ENCODE measurements at regions not wholly inside any gene's neighbourhood (a gene's known extent, or its start where the extent isn't known, plus 50 kb on each side); places are given as distances from the start of the nearest gene placed in this dataset.

- no peak overlapping the region for H2AFZ ChIP-seq (ENCODE audit: low read length)
- peak in 1 of 2 donors; percentile 36 for DNase-seq (ENCODE audit: low read depth in 2 of 2)
- no peaks in the 10 kb centered on the region for H3K79me2 ChIP-seq (ENCODE audit: control insufficient read depth, insufficient read depth, low read length)
- H4K20me1 ChIP-seq (ENCODE audit: control insufficient read depth, extremely low read depth, insufficient read depth, low read length), result no peaks in the 10 kb centered on the region
- no peaks in the 10 kb centered on the region for H3K36me3 ChIP-seq (ENCODE audit: control insufficient read depth, insufficient read depth, low read length)
- no peaks in the 10 kb centered on the region for H3K4me1 ChIP-seq (ENCODE audit: control insufficient read depth, extremely low read depth, insufficient read depth, low read length)
- no peak overlapping the region for H3K27ac ChIP-seq (ENCODE audit: insufficient read depth, low read length)
- peaks cover 2% of the 10 kb centered on the region for H3K27me3 ChIP-seq (ENCODE audit: control insufficient read depth, insufficient read depth, low read length)
- no peak overlapping the region for H3K4me2 ChIP-seq (ENCODE audit: extremely low read depth, insufficient read depth, low read length)
- H3K4me3 ChIP-seq (replicated peaks in 1 of 4; ENCODE audit: control extremely low read depth in 1 of 4, insufficient read depth in 1 of 4, low read depth in 3 of 4, low read length in 4 of 4), result no peak overlapping the region
- no peak for TF ChIP-seq EZH2 (IDR thresholded peaks at IDR 0.05; ENCODE audit: low read length, missing control alignments)
- TF ChIP-seq, protein P1, sequence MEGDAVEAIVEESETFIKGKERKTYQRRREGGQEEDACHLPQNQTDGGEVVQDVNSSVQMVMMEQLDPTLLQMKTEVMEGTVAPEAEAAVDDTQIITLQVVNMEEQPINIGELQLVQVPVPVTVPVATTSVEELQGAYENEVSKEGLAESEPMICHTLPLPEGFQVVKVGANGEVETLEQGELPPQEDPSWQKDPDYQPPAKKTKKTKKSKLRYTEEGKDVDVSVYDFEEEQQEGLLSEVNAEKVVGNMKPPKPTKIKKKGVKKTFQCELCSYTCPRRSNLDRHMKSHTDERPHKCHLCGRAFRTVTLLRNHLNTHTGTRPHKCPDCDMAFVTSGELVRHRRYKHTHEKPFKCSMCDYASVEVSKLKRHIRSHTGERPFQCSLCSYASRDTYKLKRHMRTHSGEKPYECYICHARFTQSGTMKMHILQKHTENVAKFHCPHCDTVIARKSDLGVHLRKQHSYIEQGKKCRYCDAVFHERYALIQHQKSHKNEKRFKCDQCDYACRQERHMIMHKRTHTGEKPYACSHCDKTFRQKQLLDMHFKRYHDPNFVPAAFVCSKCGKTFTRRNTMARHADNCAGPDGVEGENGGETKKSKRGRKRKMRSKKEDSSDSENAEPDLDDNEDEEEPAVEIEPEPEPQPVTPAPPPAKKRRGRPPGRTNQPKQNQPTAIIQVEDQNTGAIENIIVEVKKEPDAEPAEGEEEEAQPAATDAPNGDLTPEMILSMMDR (conservative IDR thresholded peaks at IDR 0.05 in 1 of 2, IDR thresholded peaks at IDR 0.05 in 1 of 2; ENCODE audit: low read depth in 1 of 2, low read length in 2 of 2), result no peak
- H3K9ac ChIP-seq (ENCODE audit: insufficient read depth, low read length), result no peak overlapping the region
- no peaks in the 10 kb centered on the region for H3K9me3 ChIP-seq (ENCODE audit: control insufficient read depth, insufficient read depth, low read depth, low read length)
These were observed 131.8 kb upstream of the IER5L start for GRCh38 chr9:129309906-129310305.

GRCh38 chr9:129309041-129309430 is 131.0 kb upstream of the IER5L start:
- no peaks in the 10 kb centered on the region for H3K36me3 ChIP-seq (ENCODE audit: control insufficient read depth, insufficient read depth, low read length)
- H3K27ac ChIP-seq (ENCODE audit: insufficient read depth, low read length), result no peak overlapping the region
- H3K4me1 ChIP-seq (ENCODE audit: control insufficient read depth, extremely low read depth, insufficient read depth, low read length), result no peaks in the 10 kb centered on the region
- peaks cover 2% of the 10 kb centered on the region for H3K27me3 ChIP-seq (ENCODE audit: control insufficient read depth, insufficient read depth, low read length)
- H3K4me3 ChIP-seq (replicated peaks in 1 of 4; ENCODE audit: control extremely low read depth in 1 of 4, insufficient read depth in 1 of 4, low read depth in 3 of 4, low read length in 4 of 4), result no peak overlapping the region
- H4K20me1 ChIP-seq (ENCODE audit: control insufficient read depth, extremely low read depth, insufficient read depth, low read length), result no peaks in the 10 kb centered on the region
- TF ChIP-seq, protein P1 (conservative IDR thresholded peaks at IDR 0.05 in 1 of 2, IDR thresholded peaks at IDR 0.05 in 1 of 2; ENCODE audit: low read depth in 1 of 2, low read length in 2 of 2), result no peak
- no peak for TF ChIP-seq EZH2 (IDR thresholded peaks at IDR 0.05; ENCODE audit: low read length, missing control alignments)
- no peaks in the 10 kb centered on the region for H3K79me2 ChIP-seq (ENCODE audit: control insufficient read depth, insufficient read depth, low read length)
- no peak overlapping the region for H3K4me2 ChIP-seq (ENCODE audit: extremely low read depth, insufficient read depth, low read length)
- DNase-seq (ENCODE audit: low read depth in 2 of 2), result no peak
- no peak overlapping the region for H2AFZ ChIP-seq (ENCODE audit: low read length)
- no peaks in the 10 kb centered on the region for H3K9me3 ChIP-seq (ENCODE audit: control insufficient read depth, insufficient read depth, low read depth, low read length)
- H3K9ac ChIP-seq (ENCODE audit: insufficient read depth, low read length), result no peak overlapping the region

DNA sequence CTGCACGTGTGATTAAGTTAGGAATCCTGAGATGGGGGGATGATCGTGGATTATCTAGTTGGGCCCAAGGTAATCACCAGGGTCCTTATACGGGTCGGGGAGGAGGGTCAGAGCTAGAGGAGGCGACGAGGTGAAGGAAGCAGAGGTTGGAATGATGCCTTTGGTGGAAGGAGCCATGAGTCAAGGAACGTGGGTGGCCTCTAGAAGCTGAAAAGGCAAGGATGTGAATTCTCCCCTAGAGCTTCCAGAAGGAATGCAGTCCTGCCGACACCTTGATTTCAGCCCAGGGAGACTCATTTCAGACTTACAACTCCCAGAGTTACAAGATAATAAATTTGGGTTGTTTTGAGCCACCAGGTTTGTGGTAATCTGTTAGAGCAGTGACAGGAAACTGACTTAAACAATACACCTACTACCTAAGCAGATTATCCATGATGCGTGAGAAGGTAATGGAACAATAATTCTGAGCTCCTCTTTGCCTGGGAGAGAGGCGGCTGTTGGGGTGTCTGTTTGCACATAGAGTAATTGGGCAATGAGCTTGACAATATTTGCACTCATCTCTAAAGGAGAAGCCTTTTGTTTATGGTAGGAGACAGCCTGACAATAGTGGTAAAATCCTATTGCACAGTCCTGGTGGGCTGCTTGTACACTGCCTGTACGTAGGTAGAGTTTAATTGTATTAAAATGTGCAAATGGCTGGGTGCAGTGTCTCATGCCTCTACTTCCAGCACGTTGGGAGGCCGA is 129.3 kb upstream of the IER5L start:
- Histone ChIP-seq H2AFZ (ENCODE audit: low read length) (no peak overlapping the region), H3K79me2 (ENCODE audit: control insufficient read depth, insufficient read depth, low read length) (no peaks in the 10 kb centered on the region), H3K4me2 (ENCODE audit: extremely low read depth, insufficient read depth, low read length) (no peak overlapping the region), H3K9ac (ENCODE audit: insufficient read depth, low read length) (no peak overlapping the region), H3K27me3 (ENCODE audit: control insufficient read depth, insufficient read depth, low read length) (no peaks in the 10 kb centered on the region), H4K20me1 (ENCODE audit: control insufficient read depth, extremely low read depth, insufficient read depth, low read length) (no peaks in the 10 kb centered on the region), H3K27ac (ENCODE audit: insufficient read depth, low read length) (no peak overlapping the region), H3K4me3 (replicated peaks in 1 of 4; ENCODE audit: control extremely low read depth in 1 of 4, insufficient read depth in 1 of 4, low read depth in 3 of 4, low read length in 4 of 4) (no peak overlapping the region), H3K4me1 (ENCODE audit: control insufficient read depth, extremely low read depth, insufficient read depth, low read length) (no peaks in the 10 kb centered on the region), H3K36me3 (ENCODE audit: control insufficient read depth, insufficient read depth, low read length) (no peaks in the 10 kb centered on the region), H3K9me3 (ENCODE audit: control insufficient read depth, insufficient read depth, low read depth, low read length) (no peaks in the 10 kb centered on the region)
- peak in 1 of 2 donors; percentile 43 for DNase-seq (ENCODE audit: low read depth in 2 of 2)
- TF ChIP-seq, protein P1 (conservative IDR thresholded peaks at IDR 0.05 in 1 of 2, IDR thresholded peaks at IDR 0.05 in 1 of 2; ENCODE audit: low read depth in 1 of 2, low read length in 2 of 2), result no peak
- TF ChIP-seq EZH2 (IDR thresholded peaks at IDR 0.05; ENCODE audit: low read length, missing control alignments), result no peak

Data from fibroblast of lung (primary cell).